Eye (tissue), 1 donor: ENCODE measurements at regions not wholly inside any gene's neighbourhood (a gene's known extent, or its start where the extent isn't known, plus 50 kb on each side); places are given as distances from the start of the nearest gene placed in this dataset.

ENCODE experiments used
- DNase-seq: peaks from one replicate; pipeline ENCODE4 v3.0.0-alpha.2; 2015

DNA sequence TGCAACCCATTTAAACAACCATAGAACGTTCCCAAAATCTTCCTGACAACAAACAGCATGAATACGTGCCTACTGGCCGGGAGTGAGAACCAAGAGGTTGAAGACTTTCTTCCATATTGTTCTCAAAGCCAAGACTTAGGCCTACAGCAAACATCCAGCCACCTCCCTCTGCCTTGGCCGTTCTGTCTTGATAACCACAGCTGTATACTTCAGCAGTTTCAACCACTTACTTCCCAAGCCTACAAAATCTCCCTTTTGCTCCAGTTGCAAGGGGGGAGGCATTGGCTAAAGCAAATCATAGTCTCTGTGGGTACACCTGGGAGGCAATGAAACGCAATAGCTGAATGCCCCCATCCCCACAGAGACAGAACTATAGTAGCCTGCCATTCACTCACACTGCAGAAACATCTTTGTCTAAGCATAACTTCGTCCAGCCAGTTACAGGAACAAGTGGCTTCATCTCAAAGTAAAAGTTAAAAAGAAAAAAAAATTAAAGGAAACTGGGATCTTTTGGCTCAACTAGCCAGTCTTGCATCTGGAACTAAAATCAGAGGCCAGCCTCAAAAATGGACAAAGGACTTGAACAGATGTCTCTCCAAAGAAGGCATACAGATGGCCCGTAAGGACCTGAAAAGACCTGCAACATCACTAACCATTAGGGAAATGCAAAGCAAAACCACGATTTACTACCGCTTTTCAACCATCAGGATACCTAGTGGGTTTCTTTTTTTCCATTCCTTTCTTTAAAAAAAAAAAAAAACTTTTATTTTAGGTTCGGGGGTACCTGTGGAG, 186.0 kb downstream of the PSMG1 start:
- DNase-seq: no peak

- DNase-seq: no peak
Measured at GRCh38 chr21:38996355-38996754, 186.9 kb downstream of the PSMG1 start.

- no peak for DNase-seq
Measured at GRCh38 chr21:38995731-38996130, 187.5 kb downstream of the PSMG1 start.

GRCh38 chr21:38995071-38995669, 188.1 kb downstream of the PSMG1 start:
- no peak for DNase-seq

GRCh38 chr21:38994042-38994441, 188.3 kb downstream of the ETS2 start:
- DNase-seq: no peak

DNA sequence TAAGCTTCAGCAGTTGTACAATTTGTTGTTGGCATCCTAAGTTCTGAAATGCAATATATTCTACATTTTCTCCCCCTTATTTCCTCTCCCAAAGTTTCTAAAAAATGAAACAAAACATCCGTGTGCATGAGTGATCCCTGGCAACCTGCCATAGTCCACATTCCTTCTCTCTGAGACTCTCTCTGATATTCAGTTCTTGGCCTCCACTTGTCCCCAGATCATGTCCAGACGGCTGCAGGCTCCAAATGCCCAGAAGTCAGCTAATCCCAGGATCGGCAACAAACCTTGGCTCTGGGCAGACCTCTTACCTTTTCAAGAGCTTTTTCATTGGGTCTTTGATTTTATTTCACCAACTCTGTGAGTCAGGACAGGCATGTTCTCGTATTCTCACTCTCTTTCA, 187.8 kb downstream of the ETS2 start:
- DNase-seq: peak; percentile 88

- peak; percentile 33 for DNase-seq
Measured at GRCh38 chr21:38992737-38993136, 187.0 kb downstream of the ETS2 start.

- peak; percentile 57 for DNase-seq
Measured at GRCh38 chr21:38990424-38990794, 184.7 kb downstream of the ETS2 start.

- DNase-seq: peak; percentile 92
Measured at GRCh38 chr21:38989745-38990423, 184.2 kb downstream of the ETS2 start.

DNA sequence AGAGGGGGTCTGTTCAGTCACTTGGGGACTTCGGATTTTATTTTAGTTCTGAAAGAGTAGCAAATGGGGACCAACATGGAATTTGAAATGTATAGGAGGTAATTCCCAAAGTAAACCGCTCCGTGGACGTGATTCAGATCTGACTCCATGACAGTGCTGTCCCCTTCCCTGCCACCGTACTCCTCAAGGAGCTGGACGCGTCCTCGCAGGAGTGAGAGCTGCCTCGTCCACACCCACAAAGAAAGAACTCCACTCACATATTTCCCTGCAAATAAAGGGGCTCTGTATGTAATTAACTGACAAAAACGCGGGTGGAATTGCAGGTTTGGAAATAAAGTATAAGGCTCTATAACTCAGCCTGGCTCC, 183.6 kb downstream of the ETS2 start:
- DNase-seq: no peak

- DNase-seq: peak; percentile 64
Measured at GRCh38 chr21:38988509-38989378, 183.0 kb downstream of the ETS2 start.

GRCh38 chr21:38987633-38988508, 182.1 kb downstream of the ETS2 start:
- DNase-seq: peak; percentile 60

- DNase-seq: no peak
Measured at GRCh38 chr21:38986806-38987632, 181.3 kb downstream of the ETS2 start.

DNA sequence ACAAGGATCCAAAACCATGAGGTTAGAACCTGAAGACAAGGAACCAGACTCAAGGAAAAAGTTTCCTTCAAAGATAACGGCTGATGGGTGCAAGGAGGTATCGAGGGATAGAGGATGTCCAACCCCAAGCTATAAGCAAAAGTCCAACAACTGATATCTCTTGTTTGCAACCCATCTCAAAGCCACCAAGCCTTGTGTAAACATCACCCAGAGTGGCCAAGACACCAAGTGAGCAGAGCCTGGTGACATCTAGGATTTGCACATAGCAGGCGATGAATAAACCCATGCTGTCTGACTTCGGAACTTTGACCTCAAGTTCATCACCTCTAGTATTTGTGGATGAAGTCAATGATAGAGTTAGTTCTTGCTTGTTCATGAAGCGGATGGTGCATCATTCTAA, 180.7 kb downstream of the ETS2 start:
- DNase-seq: no peak

GRCh38 chr21:38985568-38986378, 180.0 kb downstream of the ETS2 start:
- DNase-seq: peak; percentile 89

DNA sequence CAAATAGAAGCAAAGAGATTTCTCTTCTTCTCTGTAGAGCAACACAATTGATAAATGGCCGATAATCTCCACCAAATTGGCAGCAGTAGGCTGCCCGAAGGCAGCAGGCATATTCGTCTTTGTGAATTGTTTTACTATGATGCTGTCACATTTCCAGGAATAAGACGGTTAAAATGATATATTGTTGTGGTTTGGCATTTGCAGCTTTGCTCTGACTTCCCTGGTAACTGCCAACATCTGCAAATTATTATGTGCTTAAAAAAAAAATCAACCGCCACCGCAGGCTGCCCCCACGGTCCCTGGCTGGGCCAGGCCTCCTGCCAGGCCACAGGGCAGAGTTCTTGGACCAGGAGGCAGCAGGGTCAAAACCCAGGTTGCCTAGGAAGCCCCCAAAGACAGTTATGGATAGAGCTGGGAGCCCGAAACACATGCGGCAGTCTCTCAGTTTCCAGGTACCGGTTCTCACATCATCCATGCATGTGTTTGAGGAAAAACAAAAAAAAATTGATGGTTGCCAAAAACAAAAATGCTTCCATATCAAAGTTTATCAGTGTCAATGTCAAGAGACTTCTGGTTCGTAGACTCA, 179.3 kb downstream of the ETS2 start:
- peak; percentile 66 for DNase-seq

- DNase-seq: no peak
Measured at GRCh38 chr21:38984568-38984967, 178.8 kb downstream of the ETS2 start.

DNA sequence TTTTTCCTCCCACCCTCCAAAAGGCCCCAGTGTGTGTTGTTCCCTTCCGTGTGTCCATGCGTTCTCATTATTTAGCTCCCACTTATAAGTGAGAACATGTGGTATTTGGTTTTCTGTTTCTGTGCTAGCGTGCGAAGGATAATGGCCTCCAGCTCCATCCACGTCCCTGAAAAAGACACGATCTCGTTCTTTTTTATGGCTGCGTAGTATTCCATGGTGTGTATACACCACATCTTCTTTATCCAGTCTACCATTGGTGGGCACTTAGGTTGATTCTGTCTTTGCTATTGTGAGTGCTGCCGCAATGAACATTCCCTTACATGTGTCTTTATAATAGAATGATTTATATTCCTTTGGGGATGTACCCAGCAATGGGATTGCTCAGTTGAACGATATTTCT, 177.8 kb downstream of the ETS2 start:
- DNase-seq: no peak

DNA sequence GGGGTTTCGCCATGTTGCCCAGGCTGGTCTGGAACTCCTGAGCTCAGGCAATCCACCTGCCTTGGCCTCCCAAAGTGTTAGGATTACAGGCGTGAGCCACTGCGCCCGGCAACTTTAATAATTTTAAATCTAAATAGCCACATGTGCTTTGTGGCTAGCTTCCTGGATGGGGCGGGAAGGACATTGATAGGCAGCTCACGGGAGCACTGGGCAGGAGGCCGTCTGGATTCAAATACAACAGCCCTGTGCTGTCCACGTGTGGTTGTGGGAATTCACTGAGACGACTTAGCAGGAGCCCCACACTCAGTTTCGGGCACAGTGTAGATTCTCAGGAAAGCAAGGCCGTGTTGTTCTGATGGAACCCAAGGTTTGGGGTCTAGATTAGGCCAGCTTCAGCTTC, 177.1 kb downstream of the ETS2 start:
- DNase-seq: no peak

- DNase-seq: peak; percentile 35
Measured at GRCh38 chr21:38982096-38982495, 176.4 kb downstream of the ETS2 start.
